HepG2 (cell line): ENCODE measurements at regions not wholly inside any gene's neighbourhood (a gene's known extent, or its start where the extent isn't known, plus 50 kb on each side); places are given as distances from the start of the nearest gene placed in this dataset.

ENCODE experiments used
- ATAC-seq: fragments of 200-7000 bp; cut with Tn5 transposase; 3 replicates; pipeline ENCODE4 v1.9.1; 2020; ENCODE audit warnings: mild to moderate bottlenecking, moderate library complexity
- BruUV-seq: library from RNA; stranded (reverse); fragments of 400-500 nt; replicated peaks from 2 replicates; lab custom pipeline; 2021; lab: Mats Ljungman, UMichigan
- CTCF ChIA-PET: fragments of 300-600 bp; formaldehyde crosslinking; extraction: SDS; loops from one replicate; lab custom pipeline; 2021; ENCODE audit warnings: low total read pairs, inconsistent platforms, low intra/inter-chr PET ratio; lab: Yijun Ruan, JAX
- POLR2A ChIA-PET: fragments of 350-600 bp; sonication (Branson Sonifier 250); formaldehyde crosslinking; loops from one replicate; lab custom pipeline; 2020; ENCODE audit warnings: antibody characterized with exemption, inconsistent platforms; lab: Yijun Ruan, JAX
- DNase-seq: peaks from one replicate; pipeline ENCODE4 v3.0.0-alpha.2; 2015; ENCODE audit warnings: low spot score
- FAIRE-seq: peaks from 3 replicates; lab custom pipeline; 2011; peaks lifted over from hg19 to GRCh38; lab: Jason Lieb, UNC
- H2AFZ ChIP-seq: one replicate; pipeline ENCODE4 v1.6.1; 2011; ENCODE audit warnings: low read length, inconsistent platforms
- H3K27ac ChIP-seq: fragments of 300-600 bp; 3 replicates; pipeline ENCODE4 v1.8.0; 2011; ENCODE audit warnings: mixed run types, mild to moderate bottlenecking, mixed read lengths, low read length, inconsistent platforms; ENCODE audit not compliant: insufficient read depth; ENCODE audit errors: extremely low read length
- H3K27me3 ChIP-seq, 2 experiments: fragments of 200-600 bp in 1 of 2; 2 replicates in 1 of 2; 3 replicates in 1 of 2; pipeline versions ENCODE4 v1.6.0 to v1.8.0; 2011; ENCODE audit warnings: low read length in 2 of 2, mild to moderate bottlenecking in 2 of 2, moderate library complexity in 2 of 2, inconsistent platforms in 1 of 2; ENCODE audit not compliant: insufficient read depth in 2 of 2, control insufficient read depth in 1 of 2
- H3K36me3 ChIP-seq, 2 experiments: fragments of 200-600 bp in 1 of 2; replicated peaks in 1 of 2; 2 replicates in 1 of 2; 3 replicates in 1 of 2; pipeline versions ENCODE4 v1.5.1 to v1.8.0; 2011; ENCODE audit warnings: low read length in 2 of 2, inconsistent platforms in 1 of 2; ENCODE audit not compliant: insufficient read depth in 2 of 2, control insufficient read depth in 1 of 2
- H3K4me1 ChIP-seq: 2 replicates; pipeline ENCODE4 v1.5.1; 2012; ENCODE audit warnings: low read length, inconsistent platforms; ENCODE audit not compliant: insufficient read depth
- H3K4me2 ChIP-seq: 2 replicates; pipeline ENCODE4 v1.6.0; 2011; ENCODE audit warnings: low read depth, low read length, inconsistent platforms
- H3K4me3 ChIP-seq, 3 experiments: fragments of 200-600 bp in 1 of 3; sonication (generic), shearing (Covaris generic) in 1 of 3; replicated peaks in 1 of 3; 2 replicates each; pipeline ENCODE4 v1.5.1; 2011 to 2016; ENCODE audit warnings: low read length in 3 of 3, inconsistent platforms in 2 of 3, low read depth in 2 of 3, mild to moderate bottlenecking in 2 of 3, control low read depth in 1 of 3, mixed read lengths in 1 of 3; ENCODE audit not compliant: insufficient read depth in 1 of 3
- H3K79me2 ChIP-seq: one replicate; pipeline ENCODE4 v1.6.1; 2011; ENCODE audit warnings: low read length, inconsistent platforms; ENCODE audit not compliant: insufficient read depth
- H3K9ac ChIP-seq: 2 replicates; pipeline ENCODE4 v1.6.0; 2011; ENCODE audit warnings: mild to moderate bottlenecking, low read depth, low read length, inconsistent platforms; ENCODE audit not compliant: insufficient read depth
- H3K9me3 ChIP-seq: 2 replicates; pipeline ENCODE4 v1.5.1; 2012; ENCODE audit warnings: mild to moderate bottlenecking, low read length
- H4K20me1 ChIP-seq: 2 replicates; pipeline ENCODE4 v1.6.0; 2011; ENCODE audit warnings: inconsistent platforms, mild to moderate bottlenecking, low read length, moderate library complexity; ENCODE audit not compliant: insufficient read depth
- GATAD2A ChIP-seq: IDR thresholded peaks from 2 replicates; pipeline ENCODE4 v1.6.1; 2016
- HNRNPH1 ChIP-seq: fragments of 200-400 bp; formaldehyde crosslinking; optimal IDR thresholded peaks from 2 replicates; pipeline ENCODE3; 2017; ENCODE audit warnings: mild to moderate bottlenecking, low read depth, low read length
- PRDM4 ChIP-seq: sonication (generic); formaldehyde crosslinking; IDR thresholded peaks from 2 replicates; pipeline ENCODE4 v1.9.0; 2021; ENCODE audit warnings: missing genetic modification reagents, borderline replicate concordance
- TOPORS ChIP-seq: sonication (generic); formaldehyde crosslinking; IDR thresholded peaks from 2 replicates; pipeline ENCODE4 v1.8.0; 2023; ENCODE audit warnings: mild to moderate bottlenecking, missing genetic modification reagents
- ZBTB4 ChIP-seq: sonication (generic); formaldehyde crosslinking; IDR thresholded peaks from 2 replicates; pipeline ENCODE4 v1.4.0; 2020; ENCODE audit warnings: missing genetic modification reagents, mild to moderate bottlenecking, borderline replicate concordance
- WGBS: methylation state at CpG from one replicate; pipeline ENCODE4 v1.1.6; 2017; ENCODE audit warnings: low lambda C conversion rate; 5-methylcytosine and 5-hydroxymethylcytosine counted together
- in situ Hi-C: cut with HindIII; loops from 2 replicates; pipeline ENCODE4 v1.10.0; 2017; ENCODE audit warnings: low pct_unique_long_range_greater_than_20kb; ENCODE audit not compliant: extremely low pct_ligation_motif_present
- intact Hi-C: fragments of 100-400 bp; cut with micrococcal nuclease; formaldehyde crosslinking; loops from one replicate; pipeline ENCODE4 v1.10.0; 2022; ENCODE audit not compliant: unreplicated experiment

- no peak for TF ChIP-seq ZBTB4 (CRISPR knock-in tag)
- 0 out of 2 replicates have a peak, but pooled peaks have one; percentile 28 for TF ChIP-seq GATAD2A (CRISPR knock-in tag)
- TF ChIP-seq PRDM4 (CRISPR knock-in tag) = no peak
- TF ChIP-seq TOPORS (CRISPR knock-in tag) = no peak
Observed at GRCh38 chr10:30190577-30191552, 131.5 kb upstream of the JCAD start (continued).

GRCh38 chr10:30189238-30189580 lies 129.8 kb upstream of the JCAD start:
- no peaks in the 10 kb centered on the region for H3K79me2 ChIP-seq
- H3K36me3 ChIP-seq = no peaks in the 10 kb centered on the region
- ChIA-PET POLR2A (no interaction called here), CTCF (no interaction called here)
- H4K20me1 ChIP-seq = no peaks in the 10 kb centered on the region
- H3K27ac ChIP-seq = no peak overlapping the region
- H3K4me1 ChIP-seq = peaks cover 43% of the 10 kb centered on the region
- H2AFZ ChIP-seq = no peak overlapping the region
- no peaks in the 10 kb centered on the region; a peak in 1 of 5 replicates for H3K27me3 ChIP-seq
- DNase-seq (peak; percentile 11), ATAC-seq (no peak), FAIRE-seq (no peak)
- intact Hi-C loops (no loop called here), in situ Hi-C loops (no loop called here)
- H3K4me2 ChIP-seq = peak overlapping the region; percentile 26; the same call in 1 of the 2 replicates
- no peak for TF ChIP-seq HNRNPH1
- BruUV-seq = no TSS peak
- WGBS = 0% methylated on average over 3 of the region's 4 CpGs
- no peak overlapping the region for H3K4me3 ChIP-seq
- no peaks in the 10 kb centered on the region for H3K9me3 ChIP-seq
- H3K9ac ChIP-seq = no peak overlapping the region
